Liver (tissue), 8 donors: ENCODE measurements at regions not wholly inside any gene's neighbourhood (a gene's known extent, or its start where the extent isn't known, plus 50 kb on each side); places are given as distances from the start of the nearest gene placed in this dataset.

ENCODE experiments used
- DNase-seq: peaks from one replicate; pipeline ENCODE4 v3.0.0-alpha.2; 2017; ENCODE audit warnings: low spot score
- H3K27ac ChIP-seq, 2 donors: one replicate each; pipeline ENCODE4 v1.7.0; 2013; ENCODE audit warnings: inconsistent platforms in 2 of 2, low read length in 2 of 2, control low read depth in 1 of 2, low read depth in 1 of 2, mild to moderate bottlenecking in 1 of 2
- H3K27me3 ChIP-seq, 4 donors: one replicate each; pipeline versions ENCODE4 v1.6.1 to v1.7.0; 2013; ENCODE audit warnings: low read length in 3 of 4, inconsistent platforms in 1 of 4, mild to moderate bottlenecking in 1 of 4, moderate library complexity in 1 of 4; ENCODE audit not compliant: control insufficient read depth in 4 of 4, insufficient read depth in 4 of 4
- H3K36me3 ChIP-seq, 4 donors: one replicate each; pipeline versions ENCODE4 v1.6.1 to v1.7.0; 2013; ENCODE audit warnings: low read length in 3 of 4, mild to moderate bottlenecking in 3 of 4, low read depth in 1 of 4, moderate library complexity in 1 of 4; ENCODE audit not compliant: control insufficient read depth in 4 of 4, insufficient read depth in 3 of 4
- H3K4me1 ChIP-seq, 4 donors: one replicate each; pipeline versions ENCODE4 v1.6.1 to v1.7.0; 2013; ENCODE audit warnings: low read length in 3 of 4, mild to moderate bottlenecking in 3 of 4, moderate library complexity in 1 of 4; ENCODE audit not compliant: control insufficient read depth in 4 of 4, insufficient read depth in 4 of 4
- H3K4me3 ChIP-seq, 3 donors: one replicate each; pipeline versions ENCODE4 v1.6.1 to v1.7.0; 2013; ENCODE audit warnings: low read length in 3 of 3, control low read depth in 1 of 3, low read depth in 1 of 3, mild to moderate bottlenecking in 1 of 3
- H3K9ac ChIP-seq, 2 donors: one replicate each; pipeline ENCODE4 v1.7.0; 2013; ENCODE audit warnings: low read length in 2 of 2, mild to moderate bottlenecking in 2 of 2, moderate library complexity in 2 of 2, control low read depth in 1 of 2, low read depth in 1 of 2
- H3K9me3 ChIP-seq, 4 donors: one replicate each; pipeline versions ENCODE4 v1.6.1 to v1.7.0; 2013; ENCODE audit warnings: low read length in 3 of 4; ENCODE audit not compliant: control insufficient read depth in 4 of 4
- FOXA2 ChIP-seq: IDR thresholded peaks from 2 replicates; pipeline ENCODE4 v1.6.1; 2016; ENCODE audit warnings: antibody characterized with exemption
- GABPA ChIP-seq, 2 donors: IDR thresholded peaks in 1 of 2; conservative IDR thresholded peaks in 1 of 2; 2 replicates each; pipeline ENCODE4 v1.6.1; 2016; ENCODE audit warnings: antibody characterized with exemption in 2 of 2, mild to moderate bottlenecking in 1 of 2, moderate library complexity in 1 of 2
- HNF4A ChIP-seq, 2 donors: conservative IDR thresholded peaks; 2 replicates each; pipeline ENCODE4 v1.6.1; 2016; ENCODE audit warnings: antibody characterized with exemption in 2 of 2, mild to moderate bottlenecking in 2 of 2
- HNF4G ChIP-seq: IDR thresholded peaks from 2 replicates; pipeline ENCODE4 v1.6.1; 2016; ENCODE audit warnings: antibody characterized with exemption
- JUND ChIP-seq, 2 donors: IDR thresholded peaks; 2 replicates each; pipeline ENCODE4 v1.6.1; 2016; ENCODE audit warnings: antibody characterized with exemption in 2 of 2
- NR2F2 ChIP-seq: IDR thresholded peaks from 2 replicates; pipeline ENCODE4 v1.6.1; 2016; ENCODE audit warnings: antibody characterized with exemption
- RAD21 ChIP-seq, 2 donors: IDR thresholded peaks; 2 replicates each; pipeline ENCODE4 v1.6.1; 2016; ENCODE audit warnings: antibody characterized with exemption in 2 of 2, mild to moderate bottlenecking in 2 of 2
- RXRA ChIP-seq, 2 donors: IDR thresholded peaks; 2 replicates each; pipeline ENCODE4 v1.6.1; 2017 to 2018; ENCODE audit warnings: antibody characterized with exemption in 2 of 2, mild to moderate bottlenecking in 1 of 2
- SP1 ChIP-seq: IDR thresholded peaks from 2 replicates; pipeline ENCODE4 v1.6.1; 2018; ENCODE audit warnings: antibody characterized with exemption, mild to moderate bottlenecking
- TAF1 ChIP-seq: conservative IDR thresholded peaks from 2 replicates; pipeline ENCODE4 v1.6.1; 2016; ENCODE audit warnings: antibody characterized with exemption, mild to moderate bottlenecking
- YY1 ChIP-seq: IDR thresholded peaks from 2 replicates; pipeline ENCODE4 v1.6.1; 2016; ENCODE audit warnings: antibody characterized with exemption, mild to moderate bottlenecking
- WGBS: extraction: QIAGEN DNeasy Blood & Tissue Kit; methylation state at CpG from one replicate; pipeline ENCODE4 v1.1.7; 2013; 5-methylcytosine and 5-hydroxymethylcytosine counted together
- TF ChIP-seq, protein P1 (sequence below): IDR thresholded peaks from 2 replicates; pipeline ENCODE4 v1.6.1; 2016; ENCODE audit warnings: antibody characterized with exemption
- TF ChIP-seq, protein P2 (sequence below): IDR thresholded peaks from 2 replicates; pipeline ENCODE4 v1.6.1; 2016; ENCODE audit warnings: antibody characterized with exemption
- TF ChIP-seq, protein P3 (sequence below): IDR thresholded peaks from 2 replicates; pipeline ENCODE4 v1.6.1; 2016; ENCODE audit warnings: antibody characterized with exemption, mild to moderate bottlenecking
- TF ChIP-seq, protein P4 (sequence below): fragments of 150-350 bp; IDR thresholded peaks from 2 replicates; pipeline ENCODE4 v1.5.1; 2017; ENCODE audit warnings: improper control_type of control experiment, low read depth, low read length; ENCODE audit not compliant: missing input control
- donor health status: healthy.
- donor health status: healthy.
- donor health status: healthy.
- donor health status: healthy.
- donor health status: healthy.

DNA sequence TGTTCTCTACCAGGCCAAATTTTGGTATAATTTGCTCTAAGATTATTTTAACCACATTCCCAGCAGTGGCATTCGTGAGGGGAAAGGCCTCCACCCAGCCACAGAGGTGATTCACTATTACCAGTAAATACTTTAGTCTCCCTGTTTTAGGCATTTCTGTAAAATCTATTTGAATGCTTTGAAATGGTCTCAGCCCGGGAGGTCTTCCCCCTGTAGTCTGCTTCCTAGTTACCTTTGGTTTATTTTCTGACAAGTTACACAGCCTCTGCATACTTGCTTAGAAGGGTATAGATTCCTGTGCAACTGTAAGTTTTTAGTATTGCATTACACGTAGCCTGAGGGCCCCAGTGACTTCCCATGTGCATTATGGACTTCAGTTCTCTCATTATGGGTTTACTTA, 248.7 kb downstream of the C6orf118 start:
- Histone ChIP-seq H3K27me3 (no peaks in the 10 kb centered on the region), H3K9ac (no peak overlapping the region), H3K4me1 (peaks cover 0 to 2% (median 0%) of the 10 kb centered on the region in 4 donors), H3K4me3 (no peak overlapping the region), H3K36me3 (no peaks in the 10 kb centered on the region), H3K27ac (no peak overlapping the region), H3K9me3 (no peaks in the 10 kb centered on the region)
- WGBS: 74% methylated on average over 3 of the region's 3 CpGs
- TF ChIP-seq HNF4G (no peak), YY1 (no peak)
- DNase-seq: no peak

DNA sequence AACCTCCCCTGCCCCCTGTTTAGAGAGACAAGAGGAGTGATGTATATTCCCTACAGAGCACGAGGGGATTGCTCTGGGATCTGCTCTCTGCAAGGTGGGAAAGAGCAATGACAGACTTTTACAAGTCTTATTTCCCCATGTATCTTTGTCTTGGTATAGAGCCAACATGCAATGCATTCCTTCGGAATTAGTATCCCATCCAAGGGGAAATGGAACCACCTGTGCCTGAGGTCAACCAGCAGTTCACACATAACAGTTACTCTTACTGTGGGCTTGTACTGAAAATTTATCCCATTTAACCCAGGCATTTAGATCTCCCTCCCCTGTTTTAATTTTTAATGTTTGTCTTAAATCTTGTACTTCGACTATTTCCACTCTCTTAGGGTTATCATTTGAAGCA, 250.4 kb downstream of the C6orf118 start:
- Histone ChIP-seq H3K27me3 (no peaks in the 10 kb centered on the region), H3K27ac (no peak overlapping the region), H3K36me3 (no peaks in the 10 kb centered on the region), H3K4me3 (no peak overlapping the region), H3K9me3 (no peaks in the 10 kb centered on the region), H3K4me1 (peaks cover 0 to 2% (median 0%) of the 10 kb centered on the region in 4 donors), H3K9ac (no peak overlapping the region)
- no peak for DNase-seq
- WGBS: 75% methylated on average over 3 of the region's 3 CpGs
- TF ChIP-seq, protein P1, sequence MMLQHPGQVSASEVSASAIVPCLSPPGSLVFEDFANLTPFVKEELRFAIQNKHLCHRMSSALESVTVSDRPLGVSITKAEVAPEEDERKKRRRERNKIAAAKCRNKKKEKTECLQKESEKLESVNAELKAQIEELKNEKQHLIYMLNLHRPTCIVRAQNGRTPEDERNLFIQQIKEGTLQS: no peak
- TF ChIP-seq SP1 (no peak), GABPA (IDR thresholded peaks at IDR 0.05 in 1 of 2, conservative IDR thresholded peaks at IDR 0.05 in 1 of 2) (no peak), JUND (IDR thresholded peaks at IDR 0.05) (no peak), TAF1 (no peak), HNF4A (conservative IDR thresholded peaks at IDR 0.05) (no peak), YY1 (no peak), FOXA2 (no peak), HNF4G (no peak), RXRA (IDR thresholded peaks at IDR 0.05) (no peak)
- TF ChIP-seq, protein P2, sequence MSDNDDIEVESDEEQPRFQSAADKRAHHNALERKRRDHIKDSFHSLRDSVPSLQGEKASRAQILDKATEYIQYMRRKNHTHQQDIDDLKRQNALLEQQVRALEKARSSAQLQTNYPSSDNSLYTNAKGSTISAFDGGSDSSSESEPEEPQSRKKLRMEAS: no peak
- TF ChIP-seq, protein P3, sequence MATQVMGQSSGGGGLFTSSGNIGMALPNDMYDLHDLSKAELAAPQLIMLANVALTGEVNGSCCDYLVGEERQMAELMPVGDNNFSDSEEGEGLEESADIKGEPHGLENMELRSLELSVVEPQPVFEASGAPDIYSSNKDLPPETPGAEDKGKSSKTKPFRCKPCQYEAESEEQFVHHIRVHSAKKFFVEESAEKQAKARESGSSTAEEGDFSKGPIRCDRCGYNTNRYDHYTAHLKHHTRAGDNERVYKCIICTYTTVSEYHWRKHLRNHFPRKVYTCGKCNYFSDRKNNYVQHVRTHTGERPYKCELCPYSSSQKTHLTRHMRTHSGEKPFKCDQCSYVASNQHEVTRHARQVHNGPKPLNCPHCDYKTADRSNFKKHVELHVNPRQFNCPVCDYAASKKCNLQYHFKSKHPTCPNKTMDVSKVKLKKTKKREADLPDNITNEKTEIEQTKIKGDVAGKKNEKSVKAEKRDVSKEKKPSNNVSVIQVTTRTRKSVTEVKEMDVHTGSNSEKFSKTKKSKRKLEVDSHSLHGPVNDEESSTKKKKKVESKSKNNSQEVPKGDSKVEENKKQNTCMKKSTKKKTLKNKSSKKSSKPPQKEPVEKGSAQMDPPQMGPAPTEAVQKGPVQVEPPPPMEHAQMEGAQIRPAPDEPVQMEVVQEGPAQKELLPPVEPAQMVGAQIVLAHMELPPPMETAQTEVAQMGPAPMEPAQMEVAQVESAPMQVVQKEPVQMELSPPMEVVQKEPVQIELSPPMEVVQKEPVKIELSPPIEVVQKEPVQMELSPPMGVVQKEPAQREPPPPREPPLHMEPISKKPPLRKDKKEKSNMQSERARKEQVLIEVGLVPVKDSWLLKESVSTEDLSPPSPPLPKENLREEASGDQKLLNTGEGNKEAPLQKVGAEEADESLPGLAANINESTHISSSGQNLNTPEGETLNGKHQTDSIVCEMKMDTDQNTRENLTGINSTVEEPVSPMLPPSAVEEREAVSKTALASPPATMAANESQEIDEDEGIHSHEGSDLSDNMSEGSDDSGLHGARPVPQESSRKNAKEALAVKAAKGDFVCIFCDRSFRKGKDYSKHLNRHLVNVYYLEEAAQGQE: no peak
- TF ChIP-seq, protein P4, sequence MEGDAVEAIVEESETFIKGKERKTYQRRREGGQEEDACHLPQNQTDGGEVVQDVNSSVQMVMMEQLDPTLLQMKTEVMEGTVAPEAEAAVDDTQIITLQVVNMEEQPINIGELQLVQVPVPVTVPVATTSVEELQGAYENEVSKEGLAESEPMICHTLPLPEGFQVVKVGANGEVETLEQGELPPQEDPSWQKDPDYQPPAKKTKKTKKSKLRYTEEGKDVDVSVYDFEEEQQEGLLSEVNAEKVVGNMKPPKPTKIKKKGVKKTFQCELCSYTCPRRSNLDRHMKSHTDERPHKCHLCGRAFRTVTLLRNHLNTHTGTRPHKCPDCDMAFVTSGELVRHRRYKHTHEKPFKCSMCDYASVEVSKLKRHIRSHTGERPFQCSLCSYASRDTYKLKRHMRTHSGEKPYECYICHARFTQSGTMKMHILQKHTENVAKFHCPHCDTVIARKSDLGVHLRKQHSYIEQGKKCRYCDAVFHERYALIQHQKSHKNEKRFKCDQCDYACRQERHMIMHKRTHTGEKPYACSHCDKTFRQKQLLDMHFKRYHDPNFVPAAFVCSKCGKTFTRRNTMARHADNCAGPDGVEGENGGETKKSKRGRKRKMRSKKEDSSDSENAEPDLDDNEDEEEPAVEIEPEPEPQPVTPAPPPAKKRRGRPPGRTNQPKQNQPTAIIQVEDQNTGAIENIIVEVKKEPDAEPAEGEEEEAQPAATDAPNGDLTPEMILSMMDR: no peak

DNA sequence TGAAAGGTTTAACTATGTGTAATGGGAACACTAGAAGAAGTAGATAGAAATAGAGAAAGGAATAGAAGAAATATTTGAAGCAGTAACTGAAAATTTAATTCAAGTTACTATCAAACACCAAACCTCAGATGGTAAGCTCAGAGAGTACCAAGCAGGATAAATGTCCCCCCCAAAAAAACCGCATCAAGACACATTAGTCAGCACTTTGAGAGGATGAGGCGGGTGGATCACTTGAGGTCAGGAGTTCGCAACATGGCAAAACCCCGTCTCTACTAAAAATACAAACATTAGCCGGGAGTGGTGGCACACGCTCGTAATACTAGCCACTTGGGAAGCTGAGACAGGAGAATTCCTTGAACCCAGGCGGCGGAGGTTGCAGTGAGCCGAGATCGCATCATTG, 253.1 kb downstream of the C6orf118 start:
- TF ChIP-seq, protein P4: no peak
- TF ChIP-seq, protein P1: no peak
- no peak for TF ChIP-seq HNF4A (conservative IDR thresholded peaks at IDR 0.05)
- no peak for TF ChIP-seq GABPA (IDR thresholded peaks at IDR 0.05 in 1 of 2, conservative IDR thresholded peaks at IDR 0.05 in 1 of 2)
- no peak for TF ChIP-seq RAD21 (IDR thresholded peaks at IDR 0.05)
- no peak for TF ChIP-seq NR2F2
- H3K9ac ChIP-seq: no peak overlapping the region

More for the DNA sequence above, 253.1 kb downstream of the C6orf118 start:
- 88% methylated on average over 11 of the region's 11 CpGs for WGBS
- Histone ChIP-seq H3K36me3 (no peaks in the 10 kb centered on the region), H3K4me1 (peaks cover 0 to 2% (median 0%) of the 10 kb centered on the region in 4 donors), H3K27ac (no peak overlapping the region), H3K4me3 (no peak overlapping the region), H3K9me3 (no peaks in the 10 kb centered on the region), H3K27me3 (no peaks in the 10 kb centered on the region)
- DNase-seq: no peak
